Progenitor cell of endocrine pancreas (in vitro differentiated cells): ENCODE measurements at regions not wholly inside any gene's neighbourhood (a gene's known extent, or its start where the extent isn't known, plus 50 kb on each side); places are given as distances from the start of the nearest gene placed in this dataset.
"Not testable (repeated sequence)": the region's sequence is repeated elsewhere in the genome, so short reads cannot be mapped to it uniquely, and the experiment has no call there.

Experiments used
- DNase-seq: peaks from one replicate; pipeline ENCODE4 v3.0.0; 2021; ENCODE audit warnings: low spot score; ENCODE audit not compliant: unreplicated experiment
- H3K27ac Mint-ChIP-seq: 2 replicates; pipeline ENCODE4 v1.8.0; 2021; ENCODE audit warnings: mild to moderate bottlenecking, moderate library complexity, mixed read lengths
- H3K27me3 Mint-ChIP-seq: 2 replicates; pipeline ENCODE4 v1.8.0; 2021; ENCODE audit warnings: mixed read lengths
- H3K36me3 Mint-ChIP-seq: 2 replicates; pipeline ENCODE4 v1.8.0; 2022; ENCODE audit warnings: mixed read lengths; ENCODE audit not compliant: insufficient read depth
- H3K4me1 Mint-ChIP-seq: 2 replicates; pipeline ENCODE4 v1.8.0; 2021; ENCODE audit warnings: low read depth, mixed read lengths
- H3K4me3 Mint-ChIP-seq: 2 replicates; pipeline ENCODE4 v1.8.0; 2021; ENCODE audit warnings: low read depth, mild to moderate bottlenecking, moderate library complexity, mixed read lengths
- H3K9me3 Mint-ChIP-seq: 2 replicates; pipeline ENCODE4 v1.8.0; 2021; ENCODE audit warnings: low read depth, mixed read lengths
- CTCF ChIP-seq: fragments of 200-600 bp; sonication (generic); IDR thresholded peaks from one replicate; pipeline ENCODE4 v1.5.0; 2021; ENCODE audit warnings: antibody characterized with exemption, mild to moderate bottlenecking; ENCODE audit not compliant: unreplicated experiment

GRCh38 chr1:99506631-99507030, 139.3 kb upstream of the PALMD start:
- Mint-ChIP-seq H3K36me3 (peaks cover 3% of the 10 kb centered on the region), H3K27me3 (no peaks in the 10 kb centered on the region), H3K4me3 (no peak overlapping the region), H3K27ac (no peak overlapping the region), H3K4me1 (peaks cover 3% of the 10 kb centered on the region), H3K9me3 (peaks cover 18% of the 10 kb centered on the region)
- TF ChIP-seq CTCF: no peak
- no peak for DNase-seq

DNA sequence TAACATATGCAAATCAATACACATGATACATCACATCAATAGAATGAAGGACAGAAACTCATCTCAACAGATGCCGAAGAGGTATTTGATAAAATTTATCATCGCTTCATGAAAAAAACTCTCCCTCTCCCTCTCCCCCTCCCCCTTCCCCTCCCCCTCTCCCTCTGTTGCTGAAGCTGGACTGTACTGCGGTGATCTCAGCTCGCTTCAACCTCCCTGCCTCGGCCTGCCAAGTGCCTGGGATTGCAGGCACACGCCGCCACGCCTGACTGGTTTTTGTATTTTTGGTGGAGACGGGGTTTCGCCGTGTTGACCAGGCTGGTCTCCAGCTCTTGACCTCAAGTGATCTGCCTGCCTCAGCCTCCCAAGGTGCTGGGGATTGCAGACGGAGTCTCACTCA, 138.5 kb upstream of the PALMD start:
- H3K27ac Mint-ChIP-seq, H3K27me3 Mint-ChIP-seq, DNase-seq, H3K4me3 Mint-ChIP-seq, H3K36me3 Mint-ChIP-seq, H3K4me1 Mint-ChIP-seq: not testable (repeated sequence)
- H3K9me3 Mint-ChIP-seq: peaks cover 18% of the 10 kb centered on the region

- Mint-ChIP-seq H3K27ac (no peak overlapping the region), H3K9me3 (peaks cover 18% of the 10 kb centered on the region), H3K36me3 (peaks cover 3% of the 10 kb centered on the region), H3K4me3 (no peak overlapping the region), H3K4me1 (peaks cover 3% of the 10 kb centered on the region), H3K27me3 (no peaks in the 10 kb centered on the region)
- DNase-seq: no peak
- TF ChIP-seq CTCF: no peak
Measured at GRCh38 chr1:99507906-99508732, 137.8 kb upstream of the PALMD start.

DNA sequence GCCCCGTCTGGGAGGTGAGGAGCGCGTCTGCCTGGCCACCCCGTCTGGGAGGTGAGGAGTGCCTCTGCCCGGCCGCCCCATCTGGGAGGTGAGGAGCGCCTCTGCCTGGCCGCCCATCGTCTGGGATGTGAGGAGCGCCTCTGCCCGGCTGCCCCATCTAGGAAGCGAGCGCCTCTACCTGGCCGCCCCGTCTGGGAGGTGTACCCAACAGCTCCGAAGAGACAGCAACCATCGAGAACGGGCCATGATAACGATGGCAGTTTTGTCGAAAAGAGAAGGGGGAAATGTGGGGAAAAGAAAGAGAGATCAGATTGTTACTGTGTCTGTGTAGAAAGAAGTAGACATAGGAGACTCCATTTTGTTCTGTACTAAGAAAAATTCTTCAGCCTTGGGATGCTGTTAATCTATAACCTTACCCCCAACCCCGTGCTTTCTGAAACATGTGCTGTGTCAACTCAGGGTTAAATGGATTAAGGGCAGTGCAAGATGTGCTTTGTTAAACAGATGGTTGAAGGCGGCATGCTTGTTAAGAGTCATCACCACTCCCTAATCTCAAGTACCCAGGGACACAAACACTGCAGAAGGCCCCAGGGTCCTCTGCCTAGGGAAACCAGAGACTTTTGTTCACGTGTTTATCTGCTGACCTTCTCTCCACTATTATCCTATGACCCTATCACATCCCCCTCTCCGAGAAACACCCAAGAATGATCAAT, 137.0 kb upstream of the PALMD start:
- not testable (repeated sequence) for H3K4me1 Mint-ChIP-seq, H3K36me3 Mint-ChIP-seq, H3K27ac Mint-ChIP-seq, H3K27me3 Mint-ChIP-seq, H3K4me3 Mint-ChIP-seq, DNase-seq
- H3K9me3 Mint-ChIP-seq: peaks cover 18% of the 10 kb centered on the region

DNA sequence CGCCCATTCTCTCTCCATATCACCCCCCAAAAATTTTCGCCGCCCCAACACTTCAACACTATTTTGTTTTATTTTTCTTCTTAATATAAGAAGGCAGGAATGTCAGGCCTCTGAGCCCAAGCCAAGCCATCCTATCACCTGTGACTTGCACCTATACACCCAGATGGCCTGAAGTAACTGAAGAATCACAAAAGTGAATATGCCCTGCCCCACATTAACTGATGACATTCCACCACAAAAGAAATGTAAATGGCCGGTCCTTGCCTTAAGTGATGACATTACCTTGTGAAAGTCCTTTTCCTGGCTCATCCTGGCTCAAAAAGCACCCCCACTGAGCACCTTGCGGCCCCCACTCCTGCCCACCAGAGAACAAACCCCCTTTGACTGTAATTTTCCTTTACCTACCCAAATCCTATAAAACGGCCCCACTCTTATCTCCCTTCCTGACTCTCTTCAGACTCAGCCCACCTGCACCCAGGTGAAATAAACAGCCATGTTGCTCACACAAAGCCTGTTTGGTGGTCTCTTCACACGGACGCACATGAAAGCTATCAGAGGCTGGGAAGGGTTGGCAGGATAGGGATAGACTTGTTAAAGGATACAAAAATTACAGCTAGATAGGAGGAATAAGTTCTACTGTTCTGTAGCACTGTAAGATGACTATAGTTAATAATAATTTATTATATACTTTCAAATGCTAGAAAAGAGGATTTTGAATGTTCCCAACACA, 130.9 kb upstream of the PALMD start:
- H3K27me3 Mint-ChIP-seq, H3K36me3 Mint-ChIP-seq, H3K9me3 Mint-ChIP-seq, DNase-seq, H3K4me3 Mint-ChIP-seq, H3K4me1 Mint-ChIP-seq, H3K27ac Mint-ChIP-seq: not testable (repeated sequence)

DNA sequence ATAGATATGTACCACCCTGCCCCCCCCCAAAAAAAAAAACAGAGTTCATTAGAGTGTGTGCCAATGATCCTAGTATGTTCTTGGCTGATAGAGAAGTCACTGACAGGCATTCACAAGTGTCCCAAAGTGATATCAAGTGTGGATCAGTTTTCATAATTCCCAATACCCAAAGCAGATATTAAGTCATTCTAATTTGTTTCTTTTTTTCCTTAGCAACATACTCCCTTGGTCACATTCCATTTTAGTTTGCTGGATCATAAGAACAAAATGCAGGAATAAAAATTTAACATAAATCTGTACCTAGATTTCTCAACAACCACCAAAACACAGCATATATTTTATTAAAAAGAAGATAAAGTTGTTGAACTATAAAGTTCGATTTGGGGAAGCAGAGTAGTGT, 129.8 kb upstream of the PALMD start:
- no peak for TF ChIP-seq CTCF
- H3K27ac Mint-ChIP-seq: no peak overlapping the region
- H3K27me3 Mint-ChIP-seq: no peaks in the 10 kb centered on the region
- no peaks in the 10 kb centered on the region for H3K4me1 Mint-ChIP-seq
- H3K36me3 Mint-ChIP-seq: no peaks in the 10 kb centered on the region
- no peak for DNase-seq
- H3K4me3 Mint-ChIP-seq: no peak overlapping the region
- peaks cover 7% of the 10 kb centered on the region for H3K9me3 Mint-ChIP-seq
